ENCODE measurements at regions not wholly inside any gene's neighbourhood (a gene's known extent, or its start where the extent isn't known, plus 50 kb on each side); places are given as distances from the start of the nearest gene placed in this dataset.
"Not testable (repeated sequence)": the region's sequence is repeated elsewhere in the genome, so short reads cannot be mapped to it uniquely, and the experiment has no call there.

DNA sequence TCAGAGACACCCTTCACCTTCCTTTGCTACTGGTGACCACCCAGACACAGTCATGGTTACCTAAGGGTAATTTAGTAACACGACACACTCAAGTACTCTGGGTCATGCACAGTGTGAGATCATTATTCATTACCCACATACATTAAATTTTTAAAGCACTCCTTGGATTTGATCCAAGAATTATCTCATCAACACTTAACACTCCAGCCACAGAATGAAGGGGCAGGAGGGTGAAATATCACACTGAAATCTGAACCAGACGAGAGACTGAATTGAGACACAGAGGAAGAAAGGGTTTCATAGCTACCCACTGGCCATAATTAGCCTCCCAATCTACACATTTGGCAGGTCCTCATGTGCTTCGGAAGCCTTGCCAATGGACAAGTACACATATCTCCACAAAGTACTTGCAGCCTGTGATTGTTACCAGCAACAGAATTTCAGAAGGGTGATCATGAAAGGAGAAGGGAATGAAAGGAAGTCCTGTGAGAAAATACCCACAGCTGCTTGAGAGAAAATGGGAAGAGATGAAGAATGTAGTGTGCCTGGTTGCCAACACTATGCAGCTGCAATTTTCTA, 189.3 kb downstream of the POLR1F start (continued):
- TF ChIP-seq, protein P1, sequence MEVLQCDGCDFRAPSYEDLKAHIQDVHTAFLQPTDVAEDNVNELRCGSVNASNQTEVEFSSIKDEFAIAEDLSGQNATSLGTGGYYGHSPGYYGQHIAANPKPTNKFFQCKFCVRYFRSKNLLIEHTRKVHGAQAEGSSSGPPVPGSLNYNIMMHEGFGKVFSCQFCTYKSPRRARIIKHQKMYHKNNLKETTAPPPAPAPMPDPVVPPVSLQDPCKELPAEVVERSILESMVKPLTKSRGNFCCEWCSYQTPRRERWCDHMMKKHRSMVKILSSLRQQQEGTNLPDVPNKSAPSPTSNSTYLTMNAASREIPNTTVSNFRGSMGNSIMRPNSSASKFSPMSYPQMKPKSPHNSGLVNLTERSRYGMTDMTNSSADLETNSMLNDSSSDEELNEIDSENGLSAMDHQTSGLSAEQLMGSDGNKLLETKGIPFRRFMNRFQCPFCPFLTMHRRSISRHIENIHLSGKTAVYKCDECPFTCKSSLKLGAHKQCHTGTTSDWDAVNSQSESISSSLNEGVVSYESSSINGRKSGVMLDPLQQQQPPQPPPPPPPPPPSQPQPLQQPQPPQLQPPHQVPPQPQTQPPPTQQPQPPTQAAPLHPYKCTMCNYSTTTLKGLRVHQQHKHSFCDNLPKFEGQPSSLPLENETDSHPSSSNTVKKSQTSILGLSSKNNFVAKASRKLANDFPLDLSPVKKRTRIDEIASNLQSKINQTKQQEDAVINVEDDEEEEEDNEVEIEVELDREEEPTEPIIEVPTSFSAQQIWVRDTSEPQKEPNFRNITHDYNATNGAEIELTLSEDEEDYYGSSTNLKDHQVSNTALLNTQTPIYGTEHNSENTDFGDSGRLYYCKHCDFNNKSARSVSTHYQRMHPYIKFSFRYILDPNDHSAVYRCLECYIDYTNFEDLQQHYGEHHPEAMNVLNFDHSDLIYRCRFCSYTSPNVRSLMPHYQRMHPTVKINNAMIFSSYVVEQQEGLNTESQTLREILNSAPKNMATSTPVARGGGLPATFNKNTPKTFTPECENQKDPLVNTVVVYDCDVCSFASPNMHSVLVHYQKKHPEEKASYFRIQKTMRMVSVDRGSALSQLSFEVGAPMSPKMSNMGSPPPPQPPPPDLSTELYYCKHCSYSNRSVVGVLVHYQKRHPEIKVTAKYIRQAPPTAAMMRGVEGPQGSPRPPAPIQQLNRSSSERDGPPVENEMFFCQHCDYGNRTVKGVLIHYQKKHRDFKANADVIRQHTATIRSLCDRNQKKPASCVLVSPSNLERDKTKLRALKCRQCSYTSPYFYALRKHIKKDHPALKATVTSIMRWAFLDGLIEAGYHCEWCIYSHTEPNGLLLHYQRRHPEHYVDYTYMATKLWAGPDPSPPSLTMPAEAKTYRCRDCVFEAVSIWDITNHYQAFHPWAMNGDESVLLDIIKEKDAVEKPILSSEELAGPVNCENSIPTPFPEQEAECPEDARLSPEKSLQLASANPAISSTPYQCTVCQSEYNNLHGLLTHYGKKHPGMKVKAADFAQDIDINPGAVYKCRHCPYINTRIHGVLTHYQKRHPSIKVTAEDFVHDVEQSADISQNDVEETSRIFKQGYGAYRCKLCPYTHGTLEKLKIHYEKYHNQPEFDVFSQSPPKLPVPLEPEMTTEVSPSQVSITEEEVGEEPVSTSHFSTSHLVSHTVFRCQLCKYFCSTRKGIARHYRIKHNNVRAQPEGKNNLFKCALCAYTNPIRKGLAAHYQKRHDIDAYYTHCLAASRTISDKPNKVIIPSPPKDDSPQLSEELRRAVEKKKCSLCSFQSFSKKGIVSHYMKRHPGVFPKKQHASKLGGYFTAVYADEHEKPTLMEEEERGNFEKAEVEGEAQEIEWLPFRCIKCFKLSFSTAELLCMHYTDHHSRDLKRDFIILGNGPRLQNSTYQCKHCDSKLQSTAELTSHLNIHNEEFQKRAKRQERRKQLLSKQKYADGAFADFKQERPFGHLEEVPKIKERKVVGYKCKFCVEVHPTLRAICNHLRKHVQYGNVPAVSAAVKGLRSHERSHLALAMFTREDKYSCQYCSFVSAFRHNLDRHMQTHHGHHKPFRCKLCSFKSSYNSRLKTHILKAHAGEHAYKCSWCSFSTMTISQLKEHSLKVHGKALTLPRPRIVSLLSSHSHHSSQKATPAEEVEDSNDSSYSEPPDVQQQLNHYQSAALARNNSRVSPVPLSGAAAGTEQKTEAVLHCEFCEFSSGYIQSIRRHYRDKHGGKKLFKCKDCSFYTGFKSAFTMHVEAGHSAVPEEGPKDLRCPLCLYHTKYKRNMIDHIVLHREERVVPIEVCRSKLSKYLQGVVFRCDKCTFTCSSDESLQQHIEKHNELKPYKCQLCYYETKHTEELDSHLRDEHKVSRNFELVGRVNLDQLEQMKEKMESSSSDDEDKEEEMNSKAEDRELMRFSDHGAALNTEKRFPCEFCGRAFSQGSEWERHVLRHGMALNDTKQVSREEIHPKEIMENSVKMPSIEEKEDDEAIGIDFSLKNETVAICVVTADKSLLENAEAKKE (CRISPR knock-in tag; IDR thresholded peaks at IDR 0.05), result no peak
- TF ChIP-seq EZH2phosphoT487 (IDR thresholded peaks at IDR 0.05; ENCODE audit: unreplicated experiment) (no peak), CREB1 (CRISPR knock-in tag; IDR thresholded peaks at IDR 0.05; ENCODE audit: low read depth) (no peak), EZH2 (IDR thresholded peaks at IDR 0.05; ENCODE audit: low read depth, unreplicated experiment) (no peak)

DNA sequence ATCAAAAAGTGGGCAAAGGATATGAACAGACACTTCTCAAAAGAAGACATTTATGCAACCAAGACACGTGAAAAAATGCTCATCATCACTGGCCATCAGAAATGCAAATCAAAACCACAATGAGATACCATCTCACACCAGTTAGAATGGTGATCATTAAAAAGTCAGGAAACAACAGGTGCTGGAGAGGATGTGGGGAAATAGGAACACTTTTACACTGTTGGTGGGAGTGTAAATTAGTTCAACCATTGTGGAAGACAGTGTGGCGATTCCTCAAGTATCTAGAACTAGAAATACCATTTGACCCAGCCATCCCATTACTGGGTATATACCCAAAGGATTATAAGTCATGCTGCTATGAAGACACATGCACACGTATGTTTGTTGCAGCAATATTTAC, 191.3 kb downstream of the POLR1F start:
- not testable (repeated sequence) for H3K79me2 ChIP-seq (replicated peaks; ENCODE audit: insufficient read depth); H3K4me2 ChIP-seq; H3F3A ChIP-seq (replicated peaks; ENCODE audit: low read depth); H3K9me2 ChIP-seq (ENCODE audit: insufficient read depth); H2AFZ ChIP-seq; ATAC-seq; H3K36me3 Mint-ChIP-seq (ENCODE audit: low read depth); H3K4me3 ChIP-seq; H3K9me3 Mint-ChIP-seq; H4K20me1 ChIP-seq (replicated peaks; ENCODE audit: insufficient read depth); H3K4me1 ChIP-seq (ENCODE audit: insufficient read depth); H3K27me3 ChIP-seq (ENCODE audit: insufficient read depth); H3K36me3 ChIP-seq (ENCODE audit: insufficient read depth); DNase-seq (ENCODE audit: low spot score); H3K27ac Mint-ChIP-seq; H3K4me3 Mint-ChIP-seq; H3K4me1 Mint-ChIP-seq; H3K27ac ChIP-seq (ENCODE audit: low read depth); H3K27me3 Mint-ChIP-seq (ENCODE audit: insufficient read depth, low read depth, poor library complexity)

DNA sequence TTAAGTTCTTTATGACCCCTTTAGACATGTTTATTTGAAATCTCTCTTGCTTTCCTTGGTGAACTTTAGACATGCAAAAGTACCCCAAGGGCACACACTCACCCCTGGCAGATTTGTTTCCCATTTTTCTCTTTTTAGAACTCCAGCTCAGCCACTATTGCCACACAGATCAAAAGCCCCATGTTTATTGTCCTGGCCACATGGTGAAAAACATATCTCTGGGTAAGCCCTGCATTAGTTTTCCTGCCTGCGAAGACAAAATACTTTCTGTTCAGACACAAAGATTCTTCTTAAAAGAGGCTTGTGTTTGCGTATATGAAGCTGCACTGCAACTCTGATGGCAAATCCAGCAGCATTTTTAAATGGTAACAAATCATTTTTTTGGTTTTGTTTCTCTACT, 200.0 kb downstream of the POLR1F start:
- H3K4me3 Mint-ChIP-seq, result no peak overlapping the region
- H3K4me2 ChIP-seq, result no peak overlapping the region
- peaks cover 11% of the 10 kb centered on the region for H3K4me1 Mint-ChIP-seq
- no peak for DNase-seq (ENCODE audit: low spot score)
- H3K9me3 Mint-ChIP-seq, result no peaks in the 10 kb centered on the region
- no peaks in the 10 kb centered on the region for H3K36me3 ChIP-seq (ENCODE audit: insufficient read depth)
- H3K79me2 ChIP-seq (replicated peaks; ENCODE audit: insufficient read depth), result no peaks in the 10 kb centered on the region
- no peak for ATAC-seq
- no peaks in the 10 kb centered on the region for H3K27me3 ChIP-seq (ENCODE audit: insufficient read depth)
- no peaks in the 10 kb centered on the region for H3K9me2 ChIP-seq (ENCODE audit: insufficient read depth)
- H3K4me3 ChIP-seq, result no peak overlapping the region
- peak overlapping the region; percentile 35 for H3K27ac Mint-ChIP-seq
- no peaks in the 10 kb centered on the region for H3K27me3 Mint-ChIP-seq (ENCODE audit: insufficient read depth, low read depth, poor library complexity)
- no peaks in the 10 kb centered on the region for H4K20me1 ChIP-seq (replicated peaks; ENCODE audit: insufficient read depth)
- no peaks in the 10 kb centered on the region for H3K4me1 ChIP-seq (ENCODE audit: insufficient read depth)
- H3K36me3 Mint-ChIP-seq (ENCODE audit: low read depth), result no peaks in the 10 kb centered on the region
- H3K27ac ChIP-seq (ENCODE audit: low read depth), result no peak overlapping the region
- peak overlapping the region; percentile 90; the same call in 1 of the 2 replicates for H2AFZ ChIP-seq
- no peaks in the 10 kb centered on the region for H3F3A ChIP-seq (replicated peaks; ENCODE audit: low read depth)
- TF ChIP-seq, protein P2, sequence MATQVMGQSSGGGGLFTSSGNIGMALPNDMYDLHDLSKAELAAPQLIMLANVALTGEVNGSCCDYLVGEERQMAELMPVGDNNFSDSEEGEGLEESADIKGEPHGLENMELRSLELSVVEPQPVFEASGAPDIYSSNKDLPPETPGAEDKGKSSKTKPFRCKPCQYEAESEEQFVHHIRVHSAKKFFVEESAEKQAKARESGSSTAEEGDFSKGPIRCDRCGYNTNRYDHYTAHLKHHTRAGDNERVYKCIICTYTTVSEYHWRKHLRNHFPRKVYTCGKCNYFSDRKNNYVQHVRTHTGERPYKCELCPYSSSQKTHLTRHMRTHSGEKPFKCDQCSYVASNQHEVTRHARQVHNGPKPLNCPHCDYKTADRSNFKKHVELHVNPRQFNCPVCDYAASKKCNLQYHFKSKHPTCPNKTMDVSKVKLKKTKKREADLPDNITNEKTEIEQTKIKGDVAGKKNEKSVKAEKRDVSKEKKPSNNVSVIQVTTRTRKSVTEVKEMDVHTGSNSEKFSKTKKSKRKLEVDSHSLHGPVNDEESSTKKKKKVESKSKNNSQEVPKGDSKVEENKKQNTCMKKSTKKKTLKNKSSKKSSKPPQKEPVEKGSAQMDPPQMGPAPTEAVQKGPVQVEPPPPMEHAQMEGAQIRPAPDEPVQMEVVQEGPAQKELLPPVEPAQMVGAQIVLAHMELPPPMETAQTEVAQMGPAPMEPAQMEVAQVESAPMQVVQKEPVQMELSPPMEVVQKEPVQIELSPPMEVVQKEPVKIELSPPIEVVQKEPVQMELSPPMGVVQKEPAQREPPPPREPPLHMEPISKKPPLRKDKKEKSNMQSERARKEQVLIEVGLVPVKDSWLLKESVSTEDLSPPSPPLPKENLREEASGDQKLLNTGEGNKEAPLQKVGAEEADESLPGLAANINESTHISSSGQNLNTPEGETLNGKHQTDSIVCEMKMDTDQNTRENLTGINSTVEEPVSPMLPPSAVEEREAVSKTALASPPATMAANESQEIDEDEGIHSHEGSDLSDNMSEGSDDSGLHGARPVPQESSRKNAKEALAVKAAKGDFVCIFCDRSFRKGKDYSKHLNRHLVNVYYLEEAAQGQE (IDR thresholded peaks at IDR 0.05; ENCODE audit: unreplicated experiment), result no peak
- TF ChIP-seq, protein P3, sequence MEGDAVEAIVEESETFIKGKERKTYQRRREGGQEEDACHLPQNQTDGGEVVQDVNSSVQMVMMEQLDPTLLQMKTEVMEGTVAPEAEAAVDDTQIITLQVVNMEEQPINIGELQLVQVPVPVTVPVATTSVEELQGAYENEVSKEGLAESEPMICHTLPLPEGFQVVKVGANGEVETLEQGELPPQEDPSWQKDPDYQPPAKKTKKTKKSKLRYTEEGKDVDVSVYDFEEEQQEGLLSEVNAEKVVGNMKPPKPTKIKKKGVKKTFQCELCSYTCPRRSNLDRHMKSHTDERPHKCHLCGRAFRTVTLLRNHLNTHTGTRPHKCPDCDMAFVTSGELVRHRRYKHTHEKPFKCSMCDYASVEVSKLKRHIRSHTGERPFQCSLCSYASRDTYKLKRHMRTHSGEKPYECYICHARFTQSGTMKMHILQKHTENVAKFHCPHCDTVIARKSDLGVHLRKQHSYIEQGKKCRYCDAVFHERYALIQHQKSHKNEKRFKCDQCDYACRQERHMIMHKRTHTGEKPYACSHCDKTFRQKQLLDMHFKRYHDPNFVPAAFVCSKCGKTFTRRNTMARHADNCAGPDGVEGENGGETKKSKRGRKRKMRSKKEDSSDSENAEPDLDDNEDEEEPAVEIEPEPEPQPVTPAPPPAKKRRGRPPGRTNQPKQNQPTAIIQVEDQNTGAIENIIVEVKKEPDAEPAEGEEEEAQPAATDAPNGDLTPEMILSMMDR (conservative IDR thresholded peaks at IDR 0.05; ENCODE audit: low read depth in 2 of 2), result no peak
- TF ChIP-seq ZNF331 (CRISPR knock-in tag; IDR thresholded peaks at IDR 0.05; ENCODE audit: low read depth), result no peak
- TF ChIP-seq EZH2phosphoT487 (IDR thresholded peaks at IDR 0.05; ENCODE audit: unreplicated experiment), result no peak
- TF ChIP-seq JUNB (IDR thresholded peaks at IDR 0.05; ENCODE audit: unreplicated experiment), result no peak
